ENCODE measurements at regions not wholly inside any gene's neighbourhood (a gene's known extent, or its start where the extent isn't known, plus 50 kb on each side); places are given as distances from the start of the nearest gene placed in this dataset.

DNA sequence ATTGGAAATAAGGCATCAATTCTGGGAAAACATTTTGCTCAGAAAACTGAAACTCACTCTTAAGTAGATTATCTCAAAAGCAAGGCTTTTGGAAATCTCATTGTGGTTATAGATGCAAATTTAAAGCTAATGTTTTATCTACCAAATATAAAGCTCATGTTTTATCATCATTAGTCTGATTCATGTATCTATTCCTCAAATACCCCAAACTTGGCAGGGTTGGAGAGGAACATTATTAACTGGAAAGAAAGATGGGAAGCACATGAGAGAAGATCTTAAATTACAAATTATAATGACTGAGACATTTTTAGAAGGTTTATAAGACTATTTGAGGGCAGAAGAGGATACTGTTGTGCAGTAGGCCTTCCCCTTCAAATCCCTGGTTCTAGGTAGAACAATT, 137.3 kb upstream of the TGFBR2 start:
- TF ChIP-seq POLR2A (IDR thresholded peaks at IDR 0.05) (no peak), POLR2AphosphoS5 (IDR thresholded peaks at IDR 0.05) (no peak), EP300 (IDR thresholded peaks at IDR 0.05) (no peak)
- TF ChIP-seq, protein P1, sequence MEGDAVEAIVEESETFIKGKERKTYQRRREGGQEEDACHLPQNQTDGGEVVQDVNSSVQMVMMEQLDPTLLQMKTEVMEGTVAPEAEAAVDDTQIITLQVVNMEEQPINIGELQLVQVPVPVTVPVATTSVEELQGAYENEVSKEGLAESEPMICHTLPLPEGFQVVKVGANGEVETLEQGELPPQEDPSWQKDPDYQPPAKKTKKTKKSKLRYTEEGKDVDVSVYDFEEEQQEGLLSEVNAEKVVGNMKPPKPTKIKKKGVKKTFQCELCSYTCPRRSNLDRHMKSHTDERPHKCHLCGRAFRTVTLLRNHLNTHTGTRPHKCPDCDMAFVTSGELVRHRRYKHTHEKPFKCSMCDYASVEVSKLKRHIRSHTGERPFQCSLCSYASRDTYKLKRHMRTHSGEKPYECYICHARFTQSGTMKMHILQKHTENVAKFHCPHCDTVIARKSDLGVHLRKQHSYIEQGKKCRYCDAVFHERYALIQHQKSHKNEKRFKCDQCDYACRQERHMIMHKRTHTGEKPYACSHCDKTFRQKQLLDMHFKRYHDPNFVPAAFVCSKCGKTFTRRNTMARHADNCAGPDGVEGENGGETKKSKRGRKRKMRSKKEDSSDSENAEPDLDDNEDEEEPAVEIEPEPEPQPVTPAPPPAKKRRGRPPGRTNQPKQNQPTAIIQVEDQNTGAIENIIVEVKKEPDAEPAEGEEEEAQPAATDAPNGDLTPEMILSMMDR (IDR thresholded peaks at IDR 0.05), result no peak
